GM19025 (cell line): ENCODE measurements at regions not wholly inside any gene's neighbourhood (a gene's known extent, or its start where the extent isn't known, plus 50 kb on each side); places are given as distances from the start of the nearest gene placed in this dataset.

ENCODE experiments used
- ATAC-seq: cut with Tn5 transposase; IDR thresholded peaks from one replicate; pipeline ENCODE4 v1.9.1; 2021; ENCODE audit warnings: mild to moderate bottlenecking, low read depth, moderate library complexity; ENCODE audit not compliant: unreplicated experiment

GRCh38 chr2:225100269-225100668 lies 58.0 kb upstream of the DOCK10 start:
- no peak for ATAC-seq

DNA sequence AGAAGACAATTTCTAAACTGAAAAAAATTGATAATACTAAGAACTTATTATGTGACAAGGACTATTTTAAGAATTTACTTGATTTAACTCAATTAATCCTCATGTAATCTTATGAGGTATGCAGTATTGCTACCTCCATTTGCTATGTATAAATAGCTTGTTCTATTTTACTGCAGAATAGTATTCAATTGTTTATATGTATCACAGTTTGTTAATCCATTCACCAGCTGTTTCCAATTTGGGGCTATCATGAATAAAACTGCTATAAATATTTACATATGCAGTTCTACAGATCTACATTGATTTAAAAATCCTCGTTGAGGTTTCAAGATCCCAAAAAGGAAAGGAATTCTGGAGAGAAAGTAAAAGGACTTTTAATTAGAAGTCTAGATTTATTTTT lies 54.8 kb upstream of the DOCK10 start:
- no peak for ATAC-seq
